Astrocyte (in vitro differentiated cells and primary cell): ENCODE measurements at regions not wholly inside any gene's neighbourhood (a gene's known extent, or its start where the extent isn't known, plus 50 kb on each side); places are given as distances from the start of the nearest gene placed in this dataset.

Source experiments
- CTCF ChIP-seq: IDR thresholded peaks from 2 replicates; pipeline ENCODE4 v1.5.1; 2011; ENCODE audit warnings: low read depth, mild to moderate bottlenecking, inconsistent platforms, low read length, moderate library complexity; ENCODE audit not compliant: insufficient read depth
- EZH2 ChIP-seq: IDR thresholded peaks from 2 replicates; pipeline ENCODE4 v1.6.1; 2012; ENCODE audit warnings: mild to moderate bottlenecking, low read length, inconsistent platforms; ENCODE audit not compliant: insufficient read depth

- no peak for TF ChIP-seq CTCF
- TF ChIP-seq EZH2, result no peak
Observed at GRCh38 chr6:102994866-102995265, 1601.4 kb downstream of the GRIK2 start.
